Stimulated activated CD4-positive, alpha-beta T cell treated with anti-CD3 and anti-CD28 coated beads, Interleukin-1b, Interleukin-23, amount 100 ng/mL, for 4 hours (primary cell): ENCODE measurements at regions not wholly inside any gene's neighbourhood (a gene's known extent, or its start where the extent isn't known, plus 50 kb on each side); places are given as distances from the start of the nearest gene placed in this dataset.
"Not testable (repeated sequence)": the region's sequence is repeated elsewhere in the genome, so short reads cannot be mapped to it uniquely, and the experiment has no call there.

Experiments
- DNase-seq, 2 donors: peaks; one replicate each; pipeline ENCODE4 v3.0.0-alpha.2; 2020; ENCODE audit warnings: low read depth in 2 of 2

- no peak for DNase-seq
These were observed 65.5 kb upstream of the IGLL5 start for GRCh38 chr22:22822106-22822505.

- not testable (repeated sequence) for DNase-seq
These were observed 65.1 kb upstream of the IGLL5 start for GRCh38 chr22:22822553-22822952.

GRCh38 chr22:22823131-22823810 lies 64.3 kb upstream of the IGLL5 start:
- no peak for DNase-seq

- no peak for DNase-seq
These were observed 63.0 kb upstream of the IGLL5 start for GRCh38 chr22:22824340-22825212.

DNA sequence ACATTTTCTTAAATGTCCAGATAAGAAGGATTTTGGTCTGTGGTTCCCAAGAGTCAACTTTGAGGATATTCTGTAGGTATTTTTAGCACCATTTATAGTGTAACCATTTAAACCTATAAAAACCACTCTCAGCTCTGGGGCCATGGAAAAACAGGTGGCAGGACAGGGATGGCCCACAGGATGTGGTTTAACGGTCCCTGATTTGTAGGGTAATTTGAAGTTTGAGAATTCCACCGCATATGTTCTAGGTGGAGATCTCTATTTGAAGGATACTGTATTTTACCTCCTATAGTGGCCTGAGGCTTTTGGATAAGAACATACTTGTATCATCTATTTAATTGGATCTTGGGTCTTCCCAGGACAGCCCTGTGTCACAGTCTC lies 62.4 kb upstream of the IGLL5 start:
- DNase-seq, result no peak

DNA sequence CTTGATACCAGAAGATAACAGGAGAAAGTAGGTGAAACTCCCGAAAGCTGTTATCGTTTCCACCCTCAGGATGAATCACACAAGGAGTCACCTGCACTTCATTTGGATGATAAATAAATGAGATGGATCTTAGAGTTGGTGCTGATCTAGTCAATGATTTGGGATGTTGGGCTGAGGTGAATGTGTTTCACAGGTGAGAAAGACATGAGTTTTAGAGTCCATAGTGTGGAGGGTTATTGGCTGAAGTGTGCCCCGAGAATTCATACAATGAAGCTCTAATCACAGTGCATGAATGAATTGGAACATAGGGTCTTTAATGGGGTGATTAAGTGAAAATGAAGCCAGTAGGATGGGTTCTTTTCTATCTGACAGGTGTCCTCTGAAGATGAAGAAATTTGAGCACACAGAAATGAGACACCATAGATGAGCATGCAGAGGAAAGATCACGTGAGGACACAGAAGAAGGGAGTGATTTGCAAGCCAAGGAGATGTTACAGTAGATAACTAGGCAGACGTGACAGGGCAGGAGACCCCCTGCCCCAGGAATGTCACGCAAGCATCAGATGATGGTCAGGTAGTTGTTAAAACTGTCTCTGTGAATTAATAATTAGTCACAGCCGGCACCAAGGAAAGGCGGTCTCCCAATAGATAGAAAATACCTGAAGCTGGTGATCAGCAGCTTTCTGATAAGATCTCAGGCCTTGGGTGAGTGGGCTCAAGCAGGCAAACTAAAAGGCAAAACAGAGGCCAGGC lies 60.3 kb upstream of the IGLL5 start:
- DNase-seq, result no peak

DNA sequence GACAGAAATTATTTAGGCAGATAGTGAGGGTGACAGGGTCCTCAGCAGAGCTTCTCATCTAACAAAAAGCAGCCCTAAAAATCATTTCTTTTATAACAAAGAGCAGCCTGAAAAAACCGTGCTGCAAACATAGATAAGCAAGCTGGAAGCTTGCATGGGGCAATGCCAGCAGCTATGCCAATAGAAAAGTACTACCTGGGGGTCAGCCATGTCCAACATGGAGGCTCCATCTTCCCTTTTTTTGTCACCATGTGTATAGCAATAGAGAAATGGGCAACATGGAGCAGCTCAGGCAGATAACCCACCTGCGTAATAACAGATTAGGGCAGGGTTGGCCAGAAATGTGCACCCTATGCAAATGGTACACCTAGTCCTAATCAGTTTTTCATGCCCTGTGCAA lies 57.4 kb upstream of the IGLL5 start:
- DNase-seq, result no peak

GRCh38 chr22:22830957-22831688 lies 56.5 kb upstream of the IGLL5 start:
- DNase-seq, result no peak

DNA sequence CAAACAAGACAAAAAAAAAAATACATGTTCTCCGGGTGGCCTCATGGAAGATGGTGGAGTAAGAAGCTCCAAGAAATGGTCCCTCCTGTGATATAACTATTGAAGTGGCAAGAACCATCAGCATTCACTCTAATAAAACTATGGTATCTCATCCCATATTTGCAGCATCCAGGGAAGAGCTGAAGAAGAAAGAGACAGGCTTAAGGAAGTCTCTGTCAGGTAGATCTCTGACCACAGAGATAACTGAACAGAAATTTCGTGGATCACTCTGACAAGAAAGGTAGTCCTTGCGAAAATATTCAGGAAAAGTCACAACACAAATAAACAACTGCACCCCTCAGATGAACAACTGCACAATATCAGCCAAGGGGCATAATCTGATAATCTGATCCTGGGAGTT lies 54.6 kb upstream of the IGLL5 start:
- no peak for DNase-seq

GRCh38 chr22:22833488-22833887 lies 54.1 kb upstream of the IGLL5 start:
- DNase-seq, result no peak

DNA sequence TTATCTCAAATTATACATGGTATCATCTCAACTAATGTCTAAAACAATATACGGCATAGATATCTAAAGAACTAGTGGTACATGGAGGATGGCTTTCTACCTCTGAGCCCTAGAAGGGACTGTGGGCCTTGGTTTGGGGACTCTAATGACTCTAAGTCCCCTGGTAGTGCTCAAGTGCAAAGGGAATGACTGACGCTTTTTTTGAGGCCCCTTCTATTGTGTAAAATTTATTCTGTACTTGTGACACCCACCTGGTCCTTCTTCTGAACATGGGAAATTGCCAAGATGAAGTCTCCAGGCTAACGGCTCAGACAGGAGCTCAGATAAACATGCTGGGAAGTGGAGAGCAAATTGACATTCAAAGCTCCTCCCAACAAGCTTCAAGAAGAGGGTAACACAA lies 53.4 kb upstream of the IGLL5 start:
- DNase-seq, result no peak

GRCh38 chr22:22834783-22835182 lies 52.8 kb upstream of the IGLL5 start:
- DNase-seq, result no peak

DNA sequence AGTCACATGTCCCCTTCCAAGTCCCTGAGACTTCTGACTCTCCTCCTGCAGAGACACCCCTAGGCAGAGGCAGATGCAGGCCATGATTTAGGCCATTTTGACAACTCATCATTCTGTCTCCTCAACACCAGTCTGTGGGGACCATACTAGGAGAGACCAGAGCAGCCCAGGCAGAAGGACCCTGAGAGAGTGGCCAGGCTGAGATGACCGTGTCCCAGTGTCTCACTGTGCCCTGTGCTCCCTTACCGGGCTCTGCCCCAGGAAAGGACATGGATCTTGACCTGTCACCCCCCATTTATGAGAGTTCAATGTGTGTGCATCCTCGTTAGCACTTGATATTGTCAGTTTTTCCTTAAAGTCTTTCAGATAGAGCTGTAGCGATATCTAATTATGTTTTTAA lies 52.4 kb upstream of the IGLL5 start:
- no peak for DNase-seq

- no peak for DNase-seq
These were observed 51.8 kb upstream of the IGLL5 start for GRCh38 chr22:22835771-22836291.

DNA sequence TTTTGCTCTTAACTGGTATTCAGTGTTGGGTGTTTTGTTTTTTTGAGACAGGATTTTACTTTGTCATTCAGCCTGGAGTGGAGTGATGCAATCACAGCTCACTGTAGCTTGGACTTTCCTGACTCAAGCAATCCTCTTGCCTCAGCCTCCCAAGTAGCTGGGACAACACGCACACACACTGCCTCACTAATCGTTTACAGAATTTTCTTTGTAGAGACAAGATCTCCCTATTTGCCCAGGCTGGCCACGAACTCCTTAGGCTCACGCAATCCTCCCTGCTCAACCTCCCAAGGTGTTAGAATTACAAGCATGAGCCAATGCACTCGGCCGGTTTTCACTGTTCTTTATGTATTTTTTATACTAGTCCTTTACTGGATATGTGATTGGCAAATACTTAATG lies 51.0 kb upstream of the IGLL5 start:
- no peak for DNase-seq
